Keratinocyte (primary cell): ENCODE measurements at regions not wholly inside any gene's neighbourhood (a gene's known extent, or its start where the extent isn't known, plus 50 kb on each side); places are given as distances from the start of the nearest gene placed in this dataset.

Source experiments
- DNase-seq: peaks from one replicate; pipeline ENCODE4 v3.0.0-alpha.2; 2011; ENCODE audit warnings: low read depth, missing footprints, low spot score
- FAIRE-seq: peaks from 2 replicates; lab custom pipeline; 2011; peaks lifted over from hg19 to GRCh38; lab: Jason Lieb, UNC
- H2AFZ ChIP-seq: 2 replicates; pipeline ENCODE4 v1.6.0; 2012; ENCODE audit warnings: low read length, control low read depth, inconsistent platforms; ENCODE audit not compliant: control insufficient read depth
- H3K27ac ChIP-seq: 2 replicates; pipeline ENCODE4 v1.5.1; 2011; ENCODE audit warnings: low read length; ENCODE audit not compliant: control insufficient read depth, insufficient read depth
- H3K27me3 ChIP-seq: 3 replicates; pipeline ENCODE4 v1.6.0; 2011; ENCODE audit warnings: low read length; ENCODE audit not compliant: control insufficient read depth, insufficient read depth; ENCODE audit errors: extremely low read depth
- H3K36me3 ChIP-seq, 2 experiments: 2 replicates in 1 of 2; 3 replicates in 1 of 2; pipeline ENCODE4 v1.5.1; 2011; ENCODE audit warnings: low read length in 2 of 2, mild to moderate bottlenecking in 1 of 2; ENCODE audit not compliant: control insufficient read depth in 2 of 2, insufficient read depth in 2 of 2; ENCODE audit errors: extremely low read depth in 1 of 2
- H3K4me1 ChIP-seq: 3 replicates; pipeline ENCODE4 v1.5.1; 2011; ENCODE audit warnings: low read length; ENCODE audit not compliant: control insufficient read depth, insufficient read depth; ENCODE audit errors: extremely low read depth
- H3K4me2 ChIP-seq: 3 replicates; pipeline ENCODE4 v1.6.0; 2011; ENCODE audit warnings: low read depth, low read length; ENCODE audit not compliant: control insufficient read depth, insufficient read depth; ENCODE audit errors: extremely low read depth
- H3K4me3 ChIP-seq, 3 experiments: fragments of 200-600 bp in 1 of 3; sonication (generic) in 1 of 3; 2 replicates in 2 of 3; 3 replicates in 1 of 3; pipeline ENCODE4 v1.5.1; 2011 to 2016; ENCODE audit warnings: low read length in 3 of 3, mild to moderate bottlenecking in 3 of 3, control low read depth in 2 of 3, inconsistent platforms in 1 of 3, low read depth in 1 of 3, mixed read lengths in 1 of 3, mixed run types in 1 of 3, moderate library complexity in 1 of 3; ENCODE audit not compliant: control insufficient read depth in 2 of 3, insufficient read depth in 2 of 3; ENCODE audit errors: extremely low read depth in 1 of 3
- H3K79me2 ChIP-seq: 2 replicates; pipeline ENCODE4 v1.6.0; 2012; ENCODE audit warnings: low read length; ENCODE audit not compliant: control insufficient read depth, insufficient read depth
- H3K9ac ChIP-seq: 3 replicates; pipeline ENCODE4 v1.6.0; 2011; ENCODE audit warnings: low read length; ENCODE audit not compliant: control insufficient read depth, insufficient read depth; ENCODE audit errors: extremely low read depth
- H3K9me1 ChIP-seq: 3 replicates; pipeline ENCODE4 v1.6.0; 2011; ENCODE audit warnings: low read length; ENCODE audit not compliant: control insufficient read depth, insufficient read depth; ENCODE audit errors: extremely low read depth
- H3K9me3 ChIP-seq: 2 replicates; pipeline ENCODE4 v1.5.1; 2012; ENCODE audit warnings: low read depth, low read length; ENCODE audit not compliant: control insufficient read depth
- H4K20me1 ChIP-seq: 3 replicates; pipeline ENCODE4 v1.6.0; 2011; ENCODE audit warnings: low read length; ENCODE audit not compliant: control insufficient read depth, insufficient read depth; ENCODE audit errors: extremely low read depth
- CTCF ChIP-seq, 3 experiments: IDR thresholded peaks in 1 of 3; conservative IDR thresholded peaks in 1 of 3; optimal IDR thresholded peaks in 1 of 3; 2 replicates in 2 of 3; 3 replicates in 1 of 3; pipeline versions ENCODE3 to v1.5.1; 2011; ENCODE audit warnings: low read length in 3 of 3, mild to moderate bottlenecking in 3 of 3, moderate library complexity in 2 of 3, control low read depth in 1 of 3, inconsistent platforms in 1 of 3; ENCODE audit not compliant: insufficient read depth in 2 of 3; ENCODE audit errors: extremely low read depth in 1 of 3
- EZH2 ChIP-seq: IDR thresholded peaks from one replicate; pipeline ENCODE4 v1.6.1; 2012; ENCODE audit warnings: inconsistent platforms, mild to moderate bottlenecking, low read length, moderate library complexity
- dilution Hi-C: fragments of 300-500 bp; cut with MboI; formaldehyde crosslinking; loops from one replicate; pipeline ENCODE4 v1.7.0; 2020; ENCODE audit warnings: low sequenced_read_pairs; ENCODE audit not compliant: extremely low pct_ligation_motif_present

GRCh38 chr5:50990296-50990924, 324.0 kb downstream of the PARP8 start:
- no peaks in the 10 kb centered on the region for H3K36me3 ChIP-seq
- no peak overlapping the region for H2AFZ ChIP-seq
- no peaks in the 10 kb centered on the region for H3K9me1 ChIP-seq
- no peak overlapping the region for H3K4me3 ChIP-seq
- TF ChIP-seq CTCF (optimal IDR thresholded peaks at IDR 0.05 in 1 of 3, IDR thresholded peaks at IDR 0.05 in 1 of 3, conservative IDR thresholded peaks at IDR 0.05 in 1 of 3; ENCODE audit: extremely low read depth in 1 of 3, insufficient read depth in 2 of 3, low read length in 3 of 3) = no peak
- H4K20me1 ChIP-seq = no peaks in the 10 kb centered on the region
- H3K79me2 ChIP-seq = no peaks in the 10 kb centered on the region
- no peak overlapping the region for H3K27ac ChIP-seq
- dilution Hi-C loops = no loop called here
- FAIRE-seq (no peak), DNase-seq (no peak)
- no peaks in the 10 kb centered on the region for H3K9me3 ChIP-seq
- H3K27me3 ChIP-seq = no peaks in the 10 kb centered on the region
- no peak overlapping the region for H3K9ac ChIP-seq
- H3K4me1 ChIP-seq = no peaks in the 10 kb centered on the region
- H3K4me2 ChIP-seq = no peak overlapping the region

GRCh38 chr5:50995285-50995942, 329.0 kb downstream of the PARP8 start:
- Histone ChIP-seq H3K79me2 (no peaks in the 10 kb centered on the region), H3K27me3 (no peaks in the 10 kb centered on the region), H3K9me3 (no peaks in the 10 kb centered on the region), H3K9ac (no peak overlapping the region), H3K4me2 (no peak overlapping the region), H3K36me3 (no peaks in the 10 kb centered on the region), H4K20me1 (no peaks in the 10 kb centered on the region), H3K4me3 (no peak overlapping the region), H3K27ac (no peak overlapping the region), H2AFZ (no peak overlapping the region), H3K9me1 (no peaks in the 10 kb centered on the region), H3K4me1 (no peaks in the 10 kb centered on the region)
- dilution Hi-C loops = no loop called here
- no peak for TF ChIP-seq CTCF (optimal IDR thresholded peaks at IDR 0.05 in 1 of 3, IDR thresholded peaks at IDR 0.05 in 1 of 3, conservative IDR thresholded peaks at IDR 0.05 in 1 of 3; ENCODE audit: extremely low read depth in 1 of 3, insufficient read depth in 2 of 3, low read length in 3 of 3)
- TF ChIP-seq EZH2 = no peak
- FAIRE-seq (no peak), DNase-seq (no peak)
